ENCODE measurements at regions not wholly inside any gene's neighbourhood (a gene's known extent, or its start where the extent isn't known, plus 50 kb on each side); places are given as distances from the start of the nearest gene placed in this dataset.

DNA sequence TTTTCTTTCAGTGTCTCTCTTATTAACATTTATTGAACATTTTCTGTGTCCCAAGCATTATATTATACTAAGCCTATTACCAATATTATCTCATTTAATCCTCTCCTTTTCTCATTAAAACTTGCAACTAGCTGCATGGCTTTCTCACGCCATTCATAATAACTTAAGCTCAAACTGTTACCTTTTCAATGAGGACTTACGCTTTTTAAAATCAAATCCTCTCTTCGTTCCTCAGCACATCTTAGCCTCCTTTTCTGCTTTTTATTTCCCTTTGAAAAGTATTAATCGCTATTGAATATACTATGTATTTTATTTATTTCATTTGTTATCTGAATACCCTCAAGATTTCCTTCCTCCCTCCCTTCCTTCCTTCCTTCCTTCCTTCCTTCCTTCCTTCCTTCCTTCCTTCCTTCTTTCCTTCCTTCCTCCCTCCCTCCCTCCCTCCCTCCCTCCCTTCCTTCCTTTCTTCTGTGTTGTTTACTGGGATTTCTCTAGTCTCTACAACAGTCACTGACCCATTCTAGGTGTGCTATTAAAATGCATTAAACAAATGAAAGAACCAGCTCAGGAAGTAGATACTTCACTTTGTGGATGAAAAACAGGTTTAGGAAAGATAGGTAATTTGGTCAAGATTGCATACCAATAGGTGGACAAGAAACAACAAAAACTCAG is 294.1 kb upstream of the TUT7 start:
- Histone ChIP-seq H3K9me3 (ENCODE audit: low read depth) (no peaks in the 10 kb centered on the region), H3K36me3 (no peaks in the 10 kb centered on the region), H3K4me3 (no peak overlapping the region), H3K27ac (no peak overlapping the region), H3K27me3 (no peaks in the 10 kb centered on the region), H3K4me1 (ENCODE audit: low read depth) (no peaks in the 10 kb centered on the region)
- TF ChIP-seq, protein P1, sequence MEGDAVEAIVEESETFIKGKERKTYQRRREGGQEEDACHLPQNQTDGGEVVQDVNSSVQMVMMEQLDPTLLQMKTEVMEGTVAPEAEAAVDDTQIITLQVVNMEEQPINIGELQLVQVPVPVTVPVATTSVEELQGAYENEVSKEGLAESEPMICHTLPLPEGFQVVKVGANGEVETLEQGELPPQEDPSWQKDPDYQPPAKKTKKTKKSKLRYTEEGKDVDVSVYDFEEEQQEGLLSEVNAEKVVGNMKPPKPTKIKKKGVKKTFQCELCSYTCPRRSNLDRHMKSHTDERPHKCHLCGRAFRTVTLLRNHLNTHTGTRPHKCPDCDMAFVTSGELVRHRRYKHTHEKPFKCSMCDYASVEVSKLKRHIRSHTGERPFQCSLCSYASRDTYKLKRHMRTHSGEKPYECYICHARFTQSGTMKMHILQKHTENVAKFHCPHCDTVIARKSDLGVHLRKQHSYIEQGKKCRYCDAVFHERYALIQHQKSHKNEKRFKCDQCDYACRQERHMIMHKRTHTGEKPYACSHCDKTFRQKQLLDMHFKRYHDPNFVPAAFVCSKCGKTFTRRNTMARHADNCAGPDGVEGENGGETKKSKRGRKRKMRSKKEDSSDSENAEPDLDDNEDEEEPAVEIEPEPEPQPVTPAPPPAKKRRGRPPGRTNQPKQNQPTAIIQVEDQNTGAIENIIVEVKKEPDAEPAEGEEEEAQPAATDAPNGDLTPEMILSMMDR (IDR thresholded peaks at IDR 0.05; ENCODE audit: low read depth, low read length): no peak
- no peak for DNase-seq (ENCODE audit: low read depth in 1 of 2, low spot score in 1 of 2)

DNA sequence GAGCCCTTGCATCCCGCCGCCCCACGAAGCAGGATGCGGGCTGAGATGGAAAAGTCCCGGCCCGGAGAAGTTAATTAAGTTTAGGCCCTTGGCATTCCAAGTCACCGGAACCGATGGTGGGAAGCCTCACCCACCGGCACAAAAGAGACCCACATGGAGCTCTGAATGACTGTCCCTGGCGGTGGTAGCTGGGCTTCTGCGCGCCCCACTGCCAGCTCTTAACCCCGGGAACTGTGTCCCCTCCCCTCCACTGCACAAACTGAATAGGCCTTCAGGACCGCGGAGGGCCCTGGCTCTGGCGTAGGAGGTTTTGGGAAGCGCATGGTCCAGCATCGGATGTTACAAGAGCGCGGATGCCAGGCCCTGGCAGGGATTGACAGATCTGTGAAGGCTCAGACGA is 291.1 kb upstream of the TUT7 start:
- TF ChIP-seq, protein P1 (IDR thresholded peaks at IDR 0.05; ENCODE audit: low read depth, low read length): no peak
- no peak for DNase-seq (ENCODE audit: low read depth in 1 of 2, low spot score in 1 of 2)
- Histone ChIP-seq H3K9me3 (ENCODE audit: low read depth) (no peaks in the 10 kb centered on the region), H3K36me3 (no peaks in the 10 kb centered on the region), H3K4me1 (ENCODE audit: low read depth) (no peaks in the 10 kb centered on the region), H3K27me3 (no peaks in the 10 kb centered on the region), H3K27ac (no peak overlapping the region), H3K4me3 (no peak overlapping the region)

DNA sequence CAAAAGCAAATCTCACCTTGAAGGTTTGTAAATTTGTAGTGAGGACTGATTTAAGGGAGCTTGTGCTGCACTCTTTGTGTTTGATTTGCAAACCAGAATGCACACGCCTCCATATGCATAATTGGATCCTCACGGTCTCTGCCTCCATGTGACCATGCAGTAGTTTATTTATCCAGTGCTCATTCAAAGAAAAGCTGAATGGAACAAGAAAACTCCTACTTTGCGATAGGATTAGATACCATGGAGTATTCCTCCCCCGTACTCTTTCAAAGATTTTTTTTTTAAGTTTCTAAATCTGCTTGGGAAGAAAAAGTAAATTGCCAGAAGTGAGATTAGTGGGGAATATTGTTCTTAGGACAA is 290.4 kb upstream of the TUT7 start:
- H3K9me3 ChIP-seq (ENCODE audit: low read depth): no peaks in the 10 kb centered on the region
- no peak for DNase-seq (ENCODE audit: low read depth in 1 of 2, low spot score in 1 of 2)
- H3K4me3 ChIP-seq: no peak overlapping the region
- no peak overlapping the region for H3K27ac ChIP-seq
- no peaks in the 10 kb centered on the region for H3K4me1 ChIP-seq (ENCODE audit: low read depth)
- H3K36me3 ChIP-seq: no peaks in the 10 kb centered on the region
- no peaks in the 10 kb centered on the region for H3K27me3 ChIP-seq
- TF ChIP-seq, protein P1 (IDR thresholded peaks at IDR 0.05; ENCODE audit: low read depth, low read length): no peak

DNA sequence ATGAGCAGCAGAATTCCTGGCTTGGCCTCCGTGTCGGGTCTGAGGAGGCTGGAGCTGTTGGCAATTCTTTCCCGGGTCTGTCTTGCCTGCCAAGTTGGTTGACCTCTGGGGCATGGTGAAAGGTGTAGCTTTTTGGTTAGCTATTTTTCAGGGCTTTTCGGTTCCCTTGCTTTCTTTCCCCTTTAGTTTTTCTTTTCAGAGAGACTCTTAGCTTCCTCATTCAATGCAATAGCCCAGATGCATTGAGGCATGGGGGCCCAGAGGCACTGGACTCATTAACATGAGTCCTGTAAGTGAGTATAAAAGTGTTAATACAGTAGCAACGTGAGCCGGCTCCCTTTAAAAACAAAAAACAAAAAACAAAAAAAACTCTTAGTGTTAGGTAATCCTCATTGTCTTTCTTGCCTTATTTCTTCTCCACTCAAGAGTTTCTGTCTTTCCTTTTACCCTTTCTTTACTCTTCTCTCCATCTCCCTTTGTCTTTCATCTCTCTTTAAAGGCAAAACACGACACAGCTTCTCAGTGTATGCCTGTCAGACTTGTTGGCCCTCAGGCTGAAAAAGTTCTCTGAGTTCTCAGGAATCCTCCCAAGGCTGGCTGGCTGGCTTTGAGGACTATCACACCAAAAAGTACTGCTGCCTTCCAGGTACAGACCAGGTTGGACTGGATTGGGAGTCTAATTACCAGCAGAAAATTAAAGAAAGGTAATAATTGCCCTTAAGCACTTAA is 289.9 kb upstream of the TUT7 start:
- no peaks in the 10 kb centered on the region for H3K36me3 ChIP-seq
- no peak overlapping the region for H3K27ac ChIP-seq
- TF ChIP-seq, protein P1 (IDR thresholded peaks at IDR 0.05; ENCODE audit: low read depth, low read length): no peak
- DNase-seq (ENCODE audit: low read depth in 1 of 2, low spot score in 1 of 2): no peak
- no peaks in the 10 kb centered on the region for H3K9me3 ChIP-seq (ENCODE audit: low read depth)
- H3K4me1 ChIP-seq (ENCODE audit: low read depth): no peaks in the 10 kb centered on the region
- H3K27me3 ChIP-seq: no peaks in the 10 kb centered on the region
- no peak overlapping the region for H3K4me3 ChIP-seq

DNA sequence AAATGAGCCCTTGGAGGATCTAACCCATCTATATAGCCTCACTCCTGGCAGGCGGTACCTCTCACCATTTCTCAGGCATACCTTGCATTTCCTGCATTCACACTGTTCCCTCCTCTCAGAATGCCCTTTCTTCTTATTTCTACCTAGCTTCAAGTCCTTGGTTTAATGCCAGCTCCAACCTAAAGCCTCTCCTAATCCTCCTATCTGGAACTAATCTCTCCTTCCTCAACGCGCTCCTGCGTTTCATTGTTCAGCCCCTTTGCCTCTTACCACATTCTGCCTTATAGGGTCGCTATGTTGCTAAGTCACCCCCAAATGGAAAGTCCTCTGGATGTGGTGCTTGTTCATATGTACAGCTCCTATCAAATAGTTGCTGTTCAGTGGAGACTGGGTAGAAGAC is 288.5 kb upstream of the TUT7 start:
- TF ChIP-seq, protein P1 (IDR thresholded peaks at IDR 0.05; ENCODE audit: low read depth, low read length): no peak
- Histone ChIP-seq H3K4me1 (ENCODE audit: low read depth) (no peaks in the 10 kb centered on the region), H3K27me3 (no peaks in the 10 kb centered on the region), H3K27ac (no peak overlapping the region), H3K9me3 (ENCODE audit: low read depth) (no peaks in the 10 kb centered on the region), H3K4me3 (no peak overlapping the region), H3K36me3 (no peaks in the 10 kb centered on the region)
- DNase-seq (ENCODE audit: low read depth in 1 of 2, low spot score in 1 of 2): no peak
